Kidney glomerular epithelial cell (primary cell): ENCODE measurements at regions not wholly inside any gene's neighbourhood (a gene's known extent, or its start where the extent isn't known, plus 50 kb on each side); places are given as distances from the start of the nearest gene placed in this dataset.
"Not testable (repeated sequence)": the region's sequence is repeated elsewhere in the genome, so short reads cannot be mapped to it uniquely, and the experiment has no call there.

Source experiments
- DNase-seq: peaks from one replicate; lab custom pipeline; 2025; lab: John Stamatoyannopoulos, UW

- no peak for DNase-seq
Observed at GRCh38 chr3:6273878-6274277, 587.0 kb upstream of the GRM7 start.

- DNase-seq, result no peak
Observed at GRCh38 chr3:6281662-6282061, 579.3 kb upstream of the GRM7 start.

- DNase-seq, result no peak
Observed at GRCh38 chr3:6282918-6283317, 578.0 kb upstream of the GRM7 start.

GRCh38 chr3:6287088-6287875 is 573.6 kb upstream of the GRM7 start:
- DNase-seq, result no peak

- no peak for DNase-seq
Observed at GRCh38 chr3:6301626-6302025, 559.3 kb upstream of the GRM7 start.

- DNase-seq, result no peak
Observed at GRCh38 chr3:6315906-6316305, 545.0 kb upstream of the GRM7 start.

- no peak for DNase-seq
Observed at GRCh38 chr3:6321999-6322398, 538.9 kb upstream of the GRM7 start.

GRCh38 chr3:6326771-6327170 is 534.1 kb upstream of the GRM7 start:
- DNase-seq, result no peak

- DNase-seq, result not testable (repeated sequence)
Observed at GRCh38 chr3:6340980-6341325, 520.0 kb upstream of the GRM7 start.

- no peak for DNase-seq
Observed at GRCh38 chr3:6351752-6352151, 509.2 kb upstream of the GRM7 start.

GRCh38 chr3:6354653-6355052 is 506.3 kb upstream of the GRM7 start:
- DNase-seq, result no peak

GRCh38 chr3:6362406-6362805 is 498.5 kb upstream of the GRM7 start:
- no peak for DNase-seq

- no peak for DNase-seq
Observed at GRCh38 chr3:6367171-6367570, 493.7 kb upstream of the GRM7 start.

- no peak for DNase-seq
Observed at GRCh38 chr3:6392123-6392522, 468.8 kb upstream of the GRM7 start.

GRCh38 chr3:6394944-6395343 is 466.0 kb upstream of the GRM7 start:
- DNase-seq, result no peak

GRCh38 chr3:6396631-6397030 is 464.3 kb upstream of the GRM7 start:
- no peak for DNase-seq

- DNase-seq, result not testable (repeated sequence)
Observed at GRCh38 chr3:6402666-6403065, 458.2 kb upstream of the GRM7 start.

- not testable (repeated sequence) for DNase-seq
Observed at GRCh38 chr3:6406923-6407322, 454.0 kb upstream of the GRM7 start.

GRCh38 chr3:6416049-6416661 is 444.8 kb upstream of the GRM7 start:
- no peak for DNase-seq

GRCh38 chr3:6417174-6417573 is 443.7 kb upstream of the GRM7 start:
- DNase-seq, result no peak

- DNase-seq, result no peak
Observed at GRCh38 chr3:6418485-6418884, 442.4 kb upstream of the GRM7 start.

GRCh38 chr3:6421666-6422445 is 439.1 kb upstream of the GRM7 start:
- no peak for DNase-seq

GRCh38 chr3:6425289-6425820 is 435.6 kb upstream of the GRM7 start:
- no peak for DNase-seq
